Cardiac muscle cell (in vitro differentiated cells and primary cell): ENCODE measurements at regions not wholly inside any gene's neighbourhood (a gene's known extent, or its start where the extent isn't known, plus 50 kb on each side); places are given as distances from the start of the nearest gene placed in this dataset.

Experiments used
- DNase-seq, 2 donors: peaks; one replicate each; pipeline versions ENCODE4 v3.0.0 to v3.0.0-alpha.2; 2010 to 2017; ENCODE audit warnings: low read depth in 1 of 2, low spot score in 1 of 2
- H3K27ac ChIP-seq: fragments of 200-600 bp; sonication (generic); 2 replicates; pipeline ENCODE4 v1.5.1; 2016
- H3K27me3 ChIP-seq: fragments of 200-600 bp; sonication (generic); 2 replicates; pipeline ENCODE4 v1.6.0; 2016; ENCODE audit warnings: control low read depth
- H3K36me3 ChIP-seq: fragments of 200-600 bp; sonication (generic); 2 replicates; pipeline ENCODE4 v1.5.1; 2016; ENCODE audit warnings: control low read depth
- H3K4me1 ChIP-seq: fragments of 200-600 bp; sonication (generic); 2 replicates; pipeline ENCODE4 v1.8.1; 2017; ENCODE audit warnings: low read depth, mild to moderate bottlenecking, mixed run types
- H3K4me3 ChIP-seq: fragments of 200-600 bp; sonication (generic); 2 replicates; pipeline ENCODE4 v1.5.1; 2016; ENCODE audit warnings: mild to moderate bottlenecking
- H3K9me3 ChIP-seq: fragments of 200-600 bp; sonication (generic); 2 replicates; pipeline ENCODE4 v1.5.1; 2017; ENCODE audit warnings: low read depth, mild to moderate bottlenecking, control low read depth
- TF ChIP-seq, protein P1 (sequence below): IDR thresholded peaks from 2 replicates; pipeline ENCODE4 v1.5.1; 2012; ENCODE audit warnings: low read depth, mild to moderate bottlenecking, low read length

GRCh38 chr14:49483268-49483667 lies 102.9 kb downstream of the RPS29 start:
- TF ChIP-seq, protein P1, sequence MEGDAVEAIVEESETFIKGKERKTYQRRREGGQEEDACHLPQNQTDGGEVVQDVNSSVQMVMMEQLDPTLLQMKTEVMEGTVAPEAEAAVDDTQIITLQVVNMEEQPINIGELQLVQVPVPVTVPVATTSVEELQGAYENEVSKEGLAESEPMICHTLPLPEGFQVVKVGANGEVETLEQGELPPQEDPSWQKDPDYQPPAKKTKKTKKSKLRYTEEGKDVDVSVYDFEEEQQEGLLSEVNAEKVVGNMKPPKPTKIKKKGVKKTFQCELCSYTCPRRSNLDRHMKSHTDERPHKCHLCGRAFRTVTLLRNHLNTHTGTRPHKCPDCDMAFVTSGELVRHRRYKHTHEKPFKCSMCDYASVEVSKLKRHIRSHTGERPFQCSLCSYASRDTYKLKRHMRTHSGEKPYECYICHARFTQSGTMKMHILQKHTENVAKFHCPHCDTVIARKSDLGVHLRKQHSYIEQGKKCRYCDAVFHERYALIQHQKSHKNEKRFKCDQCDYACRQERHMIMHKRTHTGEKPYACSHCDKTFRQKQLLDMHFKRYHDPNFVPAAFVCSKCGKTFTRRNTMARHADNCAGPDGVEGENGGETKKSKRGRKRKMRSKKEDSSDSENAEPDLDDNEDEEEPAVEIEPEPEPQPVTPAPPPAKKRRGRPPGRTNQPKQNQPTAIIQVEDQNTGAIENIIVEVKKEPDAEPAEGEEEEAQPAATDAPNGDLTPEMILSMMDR = no peak
- Histone ChIP-seq H3K27ac (no peak overlapping the region), H3K36me3 (no peaks in the 10 kb centered on the region), H3K9me3 (no peaks in the 10 kb centered on the region), H3K4me3 (no peak overlapping the region), H3K4me1 (no peaks in the 10 kb centered on the region), H3K27me3 (no peaks in the 10 kb centered on the region)
- no peak for DNase-seq

DNA sequence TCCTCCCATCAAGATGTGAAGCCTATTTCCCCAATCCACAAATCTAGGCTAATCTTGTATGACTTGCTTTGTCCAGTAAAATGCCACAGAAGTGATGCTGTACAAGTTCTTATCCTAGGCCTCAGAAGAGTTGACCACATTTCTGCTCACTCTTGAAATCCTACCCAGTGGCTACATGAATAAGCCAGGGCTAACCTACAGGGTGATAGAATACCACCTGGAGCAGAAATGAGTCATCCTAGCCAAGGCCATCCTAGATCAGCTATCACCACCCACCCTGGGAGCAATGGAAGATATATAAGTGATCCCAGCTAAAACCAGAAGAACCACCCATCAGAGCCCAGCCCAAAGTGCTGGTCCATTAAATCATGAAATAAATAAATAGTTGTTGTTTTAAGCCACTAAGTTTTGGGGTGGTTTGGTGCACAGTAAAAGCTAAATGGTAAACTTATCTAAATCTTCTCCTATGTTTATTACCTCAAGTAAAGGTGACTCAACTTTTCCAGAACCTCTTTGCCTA lies 105.1 kb downstream of the RPS29 start:
- H3K4me3 ChIP-seq = no peak overlapping the region
- no peaks in the 10 kb centered on the region for H3K36me3 ChIP-seq
- no peak for DNase-seq
- H3K27ac ChIP-seq = no peak overlapping the region
- H3K9me3 ChIP-seq = no peaks in the 10 kb centered on the region
- TF ChIP-seq, protein P1 = no peak
- no peaks in the 10 kb centered on the region for H3K4me1 ChIP-seq
- no peaks in the 10 kb centered on the region for H3K27me3 ChIP-seq

DNA sequence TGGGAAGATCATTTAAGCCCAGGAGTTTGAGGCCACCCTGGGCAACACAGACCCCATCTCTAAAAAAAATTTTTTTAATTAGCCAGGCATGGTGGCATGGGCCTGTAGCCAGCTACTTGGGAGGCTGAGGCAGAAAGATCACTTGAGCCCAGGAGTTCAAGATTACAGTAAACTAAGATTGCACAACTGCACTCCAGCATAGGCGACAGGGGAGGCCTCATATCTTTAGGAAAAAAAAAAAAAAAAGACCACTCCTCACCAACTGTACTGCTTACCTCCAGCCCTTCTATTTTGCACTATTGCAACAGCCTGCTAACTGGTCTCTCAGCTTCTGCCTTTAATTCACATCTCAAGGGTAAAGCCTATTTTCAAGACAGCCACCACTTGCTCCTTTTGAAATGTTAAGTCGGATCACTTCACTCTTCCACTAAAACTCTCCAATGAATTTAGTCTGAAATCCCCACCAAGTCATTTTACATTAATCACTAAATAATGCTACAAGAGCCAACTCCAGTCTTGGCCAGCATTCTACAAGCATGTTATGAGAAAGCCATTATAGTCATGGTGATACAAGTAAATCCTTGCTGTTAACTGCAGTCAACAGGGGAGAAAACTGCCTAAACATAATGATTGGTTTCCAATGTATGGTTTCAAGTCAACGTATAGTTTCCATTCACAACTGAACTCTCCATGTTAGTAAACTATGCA lies 106.0 kb downstream of the RPS29 start:
- TF ChIP-seq, protein P1 = no peak
- H3K36me3 ChIP-seq = no peaks in the 10 kb centered on the region
- DNase-seq = no peak
- no peaks in the 10 kb centered on the region for H3K27me3 ChIP-seq
- H3K9me3 ChIP-seq = no peaks in the 10 kb centered on the region
- no peaks in the 10 kb centered on the region for H3K4me1 ChIP-seq
- H3K4me3 ChIP-seq = no peak overlapping the region
- no peak overlapping the region for H3K27ac ChIP-seq

DNA sequence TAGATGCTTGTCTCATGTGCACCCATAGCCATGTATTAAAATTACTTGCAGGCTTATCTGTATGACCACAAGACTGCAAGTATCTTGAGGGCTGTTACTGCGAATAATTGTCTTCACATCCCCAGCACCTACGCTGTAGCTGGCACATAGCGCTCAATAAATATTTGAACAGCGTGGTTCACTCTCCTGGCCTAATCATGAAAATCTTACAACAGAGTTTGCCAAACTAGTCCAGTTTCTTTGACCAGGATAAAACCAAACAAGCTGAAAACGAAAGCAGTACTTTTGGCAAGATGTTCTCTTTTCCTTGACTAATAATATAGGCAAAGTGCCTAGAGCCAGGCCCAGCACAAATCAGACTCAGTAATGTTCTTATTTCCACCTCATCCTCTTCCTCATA lies 106.7 kb downstream of the RPS29 start:
- H3K9me3 ChIP-seq = no peaks in the 10 kb centered on the region
- DNase-seq = no peak
- TF ChIP-seq, protein P1 = no peak
- no peaks in the 10 kb centered on the region for H3K36me3 ChIP-seq
- H3K27me3 ChIP-seq = no peaks in the 10 kb centered on the region
- H3K4me3 ChIP-seq = no peak overlapping the region
- H3K27ac ChIP-seq = no peak overlapping the region
- H3K4me1 ChIP-seq = no peaks in the 10 kb centered on the region

- TF ChIP-seq, protein P1 = no peak
- Histone ChIP-seq H3K36me3 (no peaks in the 10 kb centered on the region), H3K27ac (no peak overlapping the region), H3K27me3 (no peaks in the 10 kb centered on the region), H3K9me3 (no peaks in the 10 kb centered on the region), H3K4me3 (no peak overlapping the region), H3K4me1 (no peaks in the 10 kb centered on the region)
- no peak for DNase-seq
These were observed 107.4 kb downstream of the RPS29 start for GRCh38 chr14:49478784-49479183.
